ENCODE measurements at regions not wholly inside any gene's neighbourhood (a gene's known extent, or its start where the extent isn't known, plus 50 kb on each side); places are given as distances from the start of the nearest gene placed in this dataset.

- TF ChIP-seq AFF4 (CRISPR knock-in tag; IDR thresholded peaks at IDR 0.05) (no peak), CBFB (CRISPR knock-in tag; IDR thresholded peaks at IDR 0.05) (no peak), ZNF507 (tag; conservative IDR thresholded peaks at IDR 0.05) (no peak), TEAD1 (CRISPR knock-in tag; IDR thresholded peaks at IDR 0.05) (peak in 1 of 2 experiments; percentile 78; a peak in 2 of 4 replicates), HMGXB4 (CRISPR knock-in tag; IDR thresholded peaks at IDR 0.05) (no peak), SAP30 (IDR thresholded peaks at IDR 0.05; ENCODE audit: borderline replicate concordance, insufficient read depth, low read depth, low read length, poor library complexity, severe bottlenecking) (no peak), RFX7 (CRISPR knock-in tag; IDR thresholded peaks at IDR 0.05) (no peak), DACH1 (IDR thresholded peaks at IDR 0.05; ENCODE audit: partially characterized antibody) (no peak), ZKSCAN1 (IDR thresholded peaks at IDR 0.05; ENCODE audit: low read depth, low read length) (no peak), ATF4 (CRISPR knock-in tag; IDR thresholded peaks at IDR 0.05) (peak; percentile 90), ESRRA (IDR thresholded peaks at IDR 0.05; ENCODE audit: borderline replicate concordance, low read depth) (peak; percentile 91), TEAD4 (IDR thresholded peaks at IDR 0.05; ENCODE audit: low read length) (peak; percentile 86), TEAD4 (CRISPR knock-in tag; IDR thresholded peaks at IDR 0.05; ENCODE audit: borderline replicate concordance) (no peak), MYC (IDR thresholded peaks at IDR 0.05; ENCODE audit: low read depth, low read length) (0 out of 2 replicates have a peak, but pooled peaks have one; percentile 39), MYC (CRISPR knock-in tag; IDR thresholded peaks at IDR 0.05; ENCODE audit: borderline replicate concordance, low read depth) (no peak), SRSF7 (optimal IDR thresholded peaks at IDR 0.05; ENCODE audit: low read depth, low read length) (no peak), ZNF444 (CRISPR knock-in tag; IDR thresholded peaks at IDR 0.05) (no peak), SMAD3 (CRISPR knock-in tag; conservative IDR thresholded peaks at IDR 0.05) (peak; percentile 70; the same call in 1 of the 2 replicates), THAP12 (CRISPR knock-in tag; IDR thresholded peaks at IDR 0.05) (no peak), SIN3B (IDR thresholded peaks at IDR 0.05; ENCODE audit: low read depth) (no peak)
These were observed 752.5 kb upstream of the SGCG start (continued) for GRCh38 chr13:22428188-22428828.
